Upper lobe of left lung (tissue), 6 donors: ENCODE measurements at regions not wholly inside any gene's neighbourhood (a gene's known extent, or its start where the extent isn't known, plus 50 kb on each side); places are given as distances from the start of the nearest gene placed in this dataset.
"Not testable (repeated sequence)": the region's sequence is repeated elsewhere in the genome, so short reads cannot be mapped to it uniquely, and the experiment has no call there.

ENCODE experiments used
- ATAC-seq, 2 donors: fragments of 200-7000 bp; cut with Tn5 transposase; one replicate each; pipeline ENCODE4 v1.9.1; 2022; ENCODE audit warnings: mild to moderate bottlenecking in 2 of 2, moderate library complexity in 2 of 2; ENCODE audit not compliant: low FRiP score in 2 of 2
- DNase-seq, 2 donors: peaks; one replicate each; pipeline ENCODE4 v3.0.0-alpha.2; 2019 to 2020
- H3K27ac ChIP-seq, 4 donors: fragments of 200-600 bp; sonication (generic); one replicate each; pipeline ENCODE4 v1.5.1; 2016 to 2019
- H3K27me3 ChIP-seq, 4 donors: fragments of 200-600 bp; sonication (generic); one replicate each; pipeline ENCODE4 v1.5.1; 2017 to 2019
- H3K36me3 ChIP-seq, 4 donors: fragments of 200-600 bp; sonication (generic); one replicate each; pipeline ENCODE4 v1.5.1; 2016 to 2019
- H3K4me1 ChIP-seq, 4 donors: fragments of 200-600 bp; sonication (generic); one replicate each; pipeline ENCODE4 v1.5.1; 2018 to 2019
- H3K4me3 ChIP-seq, 4 donors: fragments of 200-600 bp; sonication (generic); one replicate each; pipeline ENCODE4 v1.5.1; 2017 to 2019; ENCODE audit warnings: mild to moderate bottlenecking in 2 of 4, moderate library complexity in 1 of 4
- H3K9me3 ChIP-seq, 4 donors: fragments of 200-600 bp; sonication (generic); one replicate each; pipeline ENCODE4 v1.5.1; 2018 to 2019
- WGBS, 2 donors: methylation state at CpG; one replicate each; pipeline ENCODE4 v1.1.5; 2017 to 2018; 5-methylcytosine and 5-hydroxymethylcytosine counted together
- donor health status: DM: no; HTN: no; CAD: no; lungs with moderate emphysema.
- donor health status: DM: no; HTN: yes; CAD: no; lungs with severe emphysema.

DNA sequence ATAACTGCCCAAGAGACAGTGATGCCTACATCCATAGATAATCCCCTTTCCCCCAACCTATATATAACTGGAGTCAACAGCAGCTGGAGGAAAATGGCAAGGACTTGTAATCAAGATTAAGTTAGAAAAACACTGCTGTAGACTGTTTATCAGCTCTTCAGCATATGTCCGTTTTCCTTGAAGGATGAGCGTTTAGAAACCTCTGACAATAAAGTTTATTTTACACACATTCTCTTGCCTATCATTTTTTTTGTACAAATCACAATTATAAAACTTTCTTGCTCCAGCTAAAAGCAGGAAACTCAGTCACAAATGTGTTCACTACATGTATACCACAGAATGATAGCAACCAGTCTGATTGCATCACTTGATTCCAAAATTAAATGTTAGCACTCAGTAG is 50.8 kb downstream of the PPIAL4G start:
- H3K4me3 ChIP-seq, H3K4me1 ChIP-seq, ATAC-seq, DNase-seq, H3K27ac ChIP-seq, H3K36me3 ChIP-seq, H3K9me3 ChIP-seq, H3K27me3 ChIP-seq: not testable (repeated sequence)
- WGBS, 2 donors: 72 to 78% methylated on average over 2 of the region's 2 CpGs

DNA sequence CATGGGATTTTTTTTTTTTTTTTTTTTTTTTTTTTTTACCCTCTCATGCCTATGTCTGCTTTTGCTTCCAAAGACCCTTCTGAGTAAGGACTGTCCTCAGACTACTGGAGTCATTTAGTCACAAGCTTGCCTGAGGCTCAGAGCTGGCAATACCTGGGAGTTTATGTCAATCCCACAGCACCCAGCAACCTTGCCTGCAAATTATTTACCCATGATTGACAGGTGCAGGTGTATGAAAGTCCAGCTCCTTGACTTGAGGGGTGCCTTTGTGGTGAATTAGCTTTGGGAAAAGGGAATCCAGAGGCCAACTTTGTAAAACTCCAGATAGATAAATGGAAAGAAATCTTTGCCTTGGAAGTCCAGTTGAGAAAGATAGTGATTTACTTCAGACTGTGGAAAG is 53.2 kb downstream of the PPIAL4G start:
- not testable (repeated sequence) for ATAC-seq, H3K9me3 ChIP-seq, H3K27me3 ChIP-seq, H3K36me3 ChIP-seq, H3K4me3 ChIP-seq, DNase-seq, H3K4me1 ChIP-seq, H3K27ac ChIP-seq

DNA sequence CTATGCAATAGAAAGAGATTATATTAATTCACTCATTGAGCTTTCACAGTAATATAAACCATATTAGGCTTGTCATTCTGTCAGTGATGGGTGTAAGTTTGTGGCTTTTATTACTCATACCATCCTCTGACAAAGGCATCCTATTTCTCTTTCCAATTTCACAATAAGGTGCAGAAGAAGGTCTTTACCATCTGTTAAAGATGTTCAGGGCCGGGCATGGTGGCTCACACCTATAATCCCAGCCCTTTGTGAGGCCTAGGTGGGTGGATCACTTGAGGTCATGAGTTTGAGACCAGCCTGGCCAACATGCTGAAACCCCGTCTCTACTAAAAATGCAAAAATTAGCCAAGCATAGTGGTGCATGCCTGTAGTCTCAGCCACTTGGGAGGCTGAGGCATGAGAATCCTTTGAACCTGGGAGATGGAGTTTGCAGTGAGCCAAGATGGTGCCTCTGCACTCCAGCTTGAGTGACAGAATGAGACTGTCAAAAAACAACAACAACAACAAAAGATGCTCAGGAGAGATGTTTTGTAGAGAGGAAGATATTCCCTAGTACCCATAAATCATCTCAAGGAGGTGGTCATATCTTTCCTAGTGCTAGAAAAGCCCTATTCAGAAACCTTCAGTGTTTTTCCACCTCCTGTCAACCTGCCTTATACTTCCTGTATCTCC is 56.0 kb downstream of the PPIAL4G start:
- H3K4me1 ChIP-seq, H3K4me3 ChIP-seq, DNase-seq, H3K9me3 ChIP-seq, ATAC-seq, H3K27me3 ChIP-seq, H3K36me3 ChIP-seq, H3K27ac ChIP-seq: not testable (repeated sequence)
- 84 to 86% methylated on average over 2 of the region's 2 CpGs for WGBS, 2 donors

DNA sequence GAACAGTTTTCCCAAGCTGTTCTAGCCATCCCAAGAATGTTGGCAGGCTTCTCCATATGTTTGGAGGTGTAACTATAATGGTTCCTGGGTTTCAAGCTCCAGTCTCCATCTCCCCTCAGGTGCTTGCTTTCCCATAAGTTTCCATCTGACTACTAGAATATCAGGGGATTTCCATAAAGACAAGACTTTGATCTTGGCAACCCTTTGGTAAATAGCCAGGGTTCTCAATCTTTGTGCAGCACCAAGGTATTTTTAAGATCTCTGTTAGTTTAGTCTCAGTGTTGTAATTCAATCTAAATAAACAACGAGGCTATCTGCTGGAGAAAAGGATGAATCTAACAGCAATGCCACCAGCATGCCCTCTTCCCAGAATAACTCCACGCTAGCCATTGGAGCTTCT is 56.7 kb downstream of the PPIAL4G start:
- H3K27me3 ChIP-seq, H3K4me1 ChIP-seq, ATAC-seq, H3K27ac ChIP-seq, H3K9me3 ChIP-seq, DNase-seq, H3K36me3 ChIP-seq, H3K4me3 ChIP-seq: not testable (repeated sequence)
- 89 to 94% methylated on average over 2 of the region's 2 CpGs for WGBS, 2 donors

DNA sequence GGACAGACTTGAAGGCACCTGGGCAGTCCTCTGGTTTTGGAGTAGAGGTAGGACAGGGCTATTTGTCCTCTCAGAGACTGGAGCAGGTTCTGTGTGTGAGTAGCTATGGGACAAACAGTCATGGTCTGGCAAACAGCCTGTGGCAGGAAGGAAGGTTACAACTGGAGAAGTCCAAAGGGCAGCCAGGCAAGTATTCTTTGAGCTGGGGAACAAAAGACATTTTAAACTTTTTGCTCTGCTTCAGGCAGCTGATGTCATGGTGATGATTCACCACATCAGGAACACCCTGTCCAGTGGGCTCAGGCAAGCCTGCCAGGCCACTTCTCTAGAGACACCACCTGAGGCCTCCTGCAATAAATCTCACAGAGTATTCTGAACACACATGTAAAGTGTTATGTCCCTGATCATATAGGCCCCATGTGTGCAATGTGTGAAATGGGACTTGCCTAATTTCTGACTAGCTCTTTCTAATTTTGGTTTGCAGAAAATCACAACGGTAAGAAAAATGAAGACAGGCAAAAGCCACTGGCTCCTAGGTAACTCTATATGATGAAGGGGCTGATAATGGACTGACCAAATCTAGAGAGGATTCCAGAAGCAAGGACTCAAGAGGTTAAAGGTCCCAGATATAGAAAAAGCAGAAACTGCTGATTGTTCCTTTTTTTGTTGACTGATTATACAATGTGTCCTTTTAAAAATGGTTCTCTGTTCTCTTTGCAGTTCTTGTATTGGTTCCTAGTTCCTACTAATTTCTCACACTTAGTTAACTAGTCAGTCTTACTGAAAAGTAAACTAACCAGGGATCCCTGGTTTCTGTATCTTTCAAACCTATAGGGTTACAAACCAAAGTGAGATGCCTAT is 58.7 kb downstream of the PPIAL4G start:
- peak overlapping the region in 2 of 4 donors; percentile 33 to 52 for H3K27ac ChIP-seq
- WGBS, 2 donors: 64 to 85% methylated on average over 1 of the region's 1 CpG
- H3K36me3 ChIP-seq, H3K27me3 ChIP-seq, H3K4me1 ChIP-seq, H3K9me3 ChIP-seq, H3K4me3 ChIP-seq: not testable (repeated sequence)
- peak in 1 of 2 donors; percentile 92 for ATAC-seq
- peak in 1 of 2 donors; percentile 42 for DNase-seq

DNA sequence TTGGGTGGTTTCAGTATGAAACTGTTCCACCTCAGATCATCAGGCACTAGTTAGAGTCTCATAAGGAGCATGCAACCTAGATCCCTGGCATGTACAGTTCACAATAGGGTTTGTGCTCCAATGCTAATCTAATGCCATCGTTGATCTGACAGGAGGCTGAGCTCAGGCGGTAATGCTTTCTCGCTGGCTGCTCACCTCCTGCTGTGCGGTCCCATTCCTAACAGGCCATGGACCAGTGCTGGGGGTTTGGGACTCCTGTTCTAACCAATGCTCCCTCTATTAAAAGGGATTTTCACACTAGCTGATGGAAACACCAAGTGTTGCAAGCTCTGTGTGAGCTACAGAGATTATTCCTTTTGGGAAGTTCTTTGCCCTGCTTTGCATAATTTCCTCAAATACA is 60.2 kb downstream of the PPIAL4G start:
- not testable (repeated sequence) for H3K27me3 ChIP-seq, DNase-seq, H3K4me1 ChIP-seq, H3K9me3 ChIP-seq, H3K27ac ChIP-seq, H3K36me3 ChIP-seq, ATAC-seq, H3K4me3 ChIP-seq
- 89 to 93% methylated on average over 3 to 4 of the region's 4 CpGs for WGBS, 2 donors

DNA sequence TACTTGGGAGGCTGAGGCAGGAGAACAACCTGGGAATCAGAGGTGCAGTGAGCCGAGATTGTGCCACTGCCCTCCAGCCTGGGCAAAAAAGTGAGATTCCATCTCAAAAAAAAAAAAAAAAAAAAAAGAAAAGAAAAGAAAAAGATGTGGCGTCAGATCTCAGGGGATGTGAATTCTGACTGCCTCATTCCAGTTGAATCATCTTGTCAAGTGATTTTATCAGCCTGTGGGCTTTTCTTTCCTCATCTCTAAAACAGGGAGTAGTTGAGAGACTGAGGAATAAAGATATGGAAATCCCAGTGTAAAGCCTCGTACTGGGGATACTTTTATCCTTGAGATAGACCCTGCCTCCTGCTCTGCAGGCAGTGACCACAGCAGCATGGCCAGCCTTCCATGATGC is 65.9 kb downstream of the PPIAL4G start:
- H3K36me3 ChIP-seq, H3K9me3 ChIP-seq, H3K27me3 ChIP-seq, DNase-seq, H3K27ac ChIP-seq, H3K4me1 ChIP-seq, H3K4me3 ChIP-seq: not testable (repeated sequence)
- 86 to 93% methylated on average over 3 of the region's 3 CpGs for WGBS, 2 donors
- ATAC-seq: peak in 1 of 2 donors; percentile 10

DNA sequence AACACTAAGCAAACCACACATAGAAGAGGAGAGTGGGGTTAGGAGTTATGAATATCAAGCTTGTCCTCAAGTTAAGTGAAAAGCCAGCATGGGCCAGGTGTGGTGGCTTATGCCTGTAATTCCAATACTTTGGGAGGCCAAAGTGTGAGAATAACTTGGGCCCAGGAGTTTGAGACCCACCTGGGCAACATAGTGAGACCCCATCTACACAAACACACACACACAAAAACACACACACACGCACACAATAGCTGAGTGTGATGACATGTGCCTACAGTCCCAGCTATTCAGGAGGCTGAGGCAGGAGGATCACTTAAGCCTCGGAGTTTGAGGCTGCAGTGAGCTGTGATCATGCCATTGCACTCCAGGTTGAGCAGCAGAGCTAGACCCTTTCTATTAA is 69.7 kb downstream of the PPIAL4G start:
- ATAC-seq, H3K9me3 ChIP-seq, H3K27me3 ChIP-seq, H3K36me3 ChIP-seq, DNase-seq, H3K4me3 ChIP-seq, H3K27ac ChIP-seq, H3K4me1 ChIP-seq: not testable (repeated sequence)
- WGBS, 2 donors: 96% methylated on average over 2 of the region's 2 CpGs

DNA sequence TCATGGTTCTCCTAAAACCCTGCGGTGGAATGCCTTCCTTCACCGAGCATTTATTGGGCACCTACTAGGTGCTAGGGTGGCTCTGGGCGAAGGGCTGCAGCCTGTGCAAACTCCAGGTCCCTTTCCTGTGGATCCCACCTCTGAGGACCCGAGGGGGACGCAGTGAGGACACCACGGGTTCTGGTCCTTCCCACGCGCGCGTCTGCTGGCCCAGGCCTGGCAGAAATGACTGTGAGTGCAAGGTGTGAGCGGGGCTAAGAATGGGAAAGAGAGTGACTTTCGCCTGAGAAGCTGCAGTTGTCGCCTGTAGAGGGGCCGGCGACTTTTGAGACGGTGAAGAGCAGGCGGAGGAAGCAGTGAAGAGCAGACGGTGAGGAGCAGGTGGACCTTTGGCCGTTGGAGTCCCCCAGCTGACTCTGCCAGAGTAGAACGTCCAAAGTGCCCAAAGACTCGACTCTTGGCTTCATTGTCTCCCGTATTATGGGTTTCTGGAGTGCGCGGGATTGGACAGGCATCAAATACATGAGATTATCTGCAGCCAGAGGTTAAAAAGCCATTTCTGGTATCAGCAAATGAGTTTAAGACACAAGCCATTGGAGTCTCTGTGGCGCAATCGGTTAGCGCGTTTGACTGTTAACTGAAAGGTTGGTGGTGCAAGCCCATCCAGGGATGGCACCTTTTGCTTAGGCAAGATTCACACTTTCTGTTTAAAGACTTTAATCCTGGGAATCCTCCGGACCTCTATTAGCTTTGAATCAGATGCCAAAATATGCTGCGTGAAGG is 78.1 kb downstream of the PPIAL4G start:
- ATAC-seq, H3K36me3 ChIP-seq, H3K9me3 ChIP-seq, H3K4me1 ChIP-seq, H3K4me3 ChIP-seq, H3K27ac ChIP-seq, H3K27me3 ChIP-seq: not testable (repeated sequence)
- peak in 1 of 2 donors; percentile 50 for DNase-seq
- WGBS, 2 donors: 90 to 93% methylated on average over 28 of the region's 30 CpGs

DNA sequence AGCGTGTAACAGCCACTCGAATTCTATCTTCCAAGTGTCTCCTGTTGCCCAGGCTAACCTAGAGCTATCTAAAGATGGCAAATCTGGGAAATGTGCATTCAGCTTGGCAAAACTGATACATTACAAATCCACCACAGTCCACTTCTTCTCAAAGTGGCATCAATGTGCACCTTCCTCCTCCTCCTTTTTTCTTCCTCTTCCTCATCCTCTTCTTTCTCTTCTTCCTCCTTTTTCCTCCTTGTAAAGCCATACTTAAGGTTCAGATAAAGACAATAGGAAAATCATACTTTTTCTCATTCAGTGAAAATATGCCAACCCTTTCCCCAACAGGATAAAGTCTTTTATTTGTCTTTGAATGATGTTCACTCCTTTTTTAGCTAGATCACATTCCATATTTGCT is 79.2 kb downstream of the PPIAL4G start:
- H3K4me3 ChIP-seq, H3K9me3 ChIP-seq, DNase-seq, ATAC-seq, H3K36me3 ChIP-seq, H3K27ac ChIP-seq, H3K4me1 ChIP-seq, H3K27me3 ChIP-seq: not testable (repeated sequence)
- 62 to 88% methylated on average over 2 of the region's 2 CpGs for whole genome bisulfite sequencing, 2 donors

DNA sequence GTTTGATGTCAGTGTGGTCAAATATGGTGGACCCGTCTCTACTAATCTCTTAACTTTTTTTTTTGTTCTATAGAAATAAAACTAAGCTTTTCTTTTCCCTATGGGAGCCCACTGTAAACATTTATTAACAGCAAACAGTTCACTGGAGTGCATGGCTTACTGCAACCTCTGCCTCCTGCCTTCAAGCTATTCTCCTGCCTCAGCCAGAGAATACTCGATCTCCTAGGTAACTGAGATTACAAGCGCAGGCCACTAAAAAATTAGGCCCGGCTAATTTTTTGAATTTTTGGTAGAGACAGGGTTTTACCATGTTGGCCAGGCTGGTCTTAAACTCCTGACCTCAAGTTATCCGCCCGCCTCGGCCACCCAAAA is 80.0 kb downstream of the PPIAL4G start:
- H3K27ac ChIP-seq: peak overlapping the region in 1 of 4 donors; percentile 87
- not testable (repeated sequence) for DNase-seq, H3K4me1 ChIP-seq, H3K9me3 ChIP-seq, H3K27me3 ChIP-seq, H3K36me3 ChIP-seq
- ATAC-seq: peak in 1 of 2 donors; percentile 7
- 41 to 42% methylated on average over 4 of the region's 7 CpGs for WGBS, 2 donors
- peak overlapping the region in 2 of 4 donors; percentile 56 to 64 for H3K4me3 ChIP-seq
